ENCODE measurements at regions not wholly inside any gene's neighbourhood (a gene's known extent, or its start where the extent isn't known, plus 50 kb on each side); places are given as distances from the start of the nearest gene placed in this dataset.
"Not testable (repeated sequence)": the region's sequence is repeated elsewhere in the genome, so short reads cannot be mapped to it uniquely, and the experiment has no call there.

DNA sequence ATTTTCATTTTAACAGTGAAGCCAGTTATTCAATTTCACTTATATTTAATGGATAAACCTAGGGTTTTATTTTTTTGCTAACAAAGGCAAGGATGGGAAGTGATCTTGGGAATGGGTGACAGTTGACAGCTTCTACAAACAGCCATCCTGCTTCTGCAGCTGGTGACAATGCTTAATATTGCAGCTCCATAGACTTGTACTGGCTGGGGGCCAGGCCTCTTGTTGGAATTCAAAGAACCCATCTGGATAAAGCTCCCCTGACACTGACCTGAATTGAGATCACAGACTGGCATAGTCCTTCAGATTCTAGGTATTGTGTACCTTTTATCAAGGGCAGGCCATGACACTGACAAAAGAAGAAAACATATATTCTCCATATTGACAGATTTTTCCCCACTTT lies 664.6 kb upstream of the FOXG1 start:
- no peak for DNase-seq (ENCODE audit: low read depth in 2 of 2)

DNA sequence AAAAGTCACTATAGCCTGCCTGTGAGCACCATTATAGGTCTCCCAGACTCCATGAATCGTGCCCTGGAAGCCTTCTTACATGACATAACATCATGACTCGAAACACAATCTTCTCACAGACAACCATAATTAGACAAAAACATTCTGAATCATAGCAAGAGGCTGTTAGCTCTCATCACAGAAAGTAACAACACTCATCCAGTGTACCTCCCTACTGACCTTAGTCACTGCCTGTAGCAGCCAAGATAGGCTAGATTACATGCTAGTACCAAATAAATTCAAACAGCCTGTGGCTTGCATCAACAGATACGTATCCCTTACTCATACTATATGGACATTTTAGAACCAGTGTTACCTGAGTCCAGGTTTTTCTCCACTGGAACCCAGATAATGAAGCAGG lies 663.8 kb upstream of the FOXG1 start:
- no peak for DNase-seq (ENCODE audit: low read depth in 2 of 2)

DNA sequence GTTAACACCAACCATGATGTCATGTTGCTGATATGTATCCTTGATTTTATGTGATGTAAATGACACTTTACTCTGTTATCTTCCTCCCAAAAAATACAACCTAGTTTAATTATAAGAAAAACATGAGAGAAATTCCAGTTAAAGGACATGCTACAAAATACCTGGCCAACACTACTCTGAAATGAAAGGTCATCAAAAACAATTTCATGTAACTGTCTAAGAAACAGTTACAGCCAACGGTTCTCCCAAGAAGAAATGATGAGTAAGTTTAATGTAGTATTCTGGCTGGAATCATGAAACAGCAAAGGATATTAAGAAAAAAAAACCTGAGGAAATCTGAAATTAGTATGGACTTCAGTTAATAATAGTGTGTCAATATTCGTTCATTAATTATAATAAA lies 653.3 kb upstream of the FOXG1 start:
- DNase-seq (ENCODE audit: low read depth in 2 of 2) = no peak

DNA sequence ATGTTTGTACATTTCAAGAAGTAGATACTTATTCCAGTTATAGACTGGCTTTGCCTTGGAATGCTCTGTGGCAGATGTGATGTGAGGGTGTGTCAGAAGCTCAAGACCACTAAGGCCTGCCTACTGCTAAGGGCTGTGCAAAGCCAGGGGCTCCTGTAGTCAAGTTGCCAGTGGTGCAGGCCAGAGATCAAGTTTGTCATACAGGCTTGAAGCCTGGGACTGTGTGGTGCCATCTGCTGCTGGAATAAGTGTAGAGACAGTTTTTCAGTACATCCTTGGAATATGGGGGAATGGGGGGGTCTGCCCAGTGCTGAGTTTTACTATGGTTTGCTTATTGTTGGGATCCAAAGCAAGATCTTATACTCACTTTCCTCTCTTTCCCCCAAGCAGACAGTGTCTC lies 649.9 kb upstream of the FOXG1 start:
- DNase-seq (ENCODE audit: low read depth in 2 of 2) = no peak

DNA sequence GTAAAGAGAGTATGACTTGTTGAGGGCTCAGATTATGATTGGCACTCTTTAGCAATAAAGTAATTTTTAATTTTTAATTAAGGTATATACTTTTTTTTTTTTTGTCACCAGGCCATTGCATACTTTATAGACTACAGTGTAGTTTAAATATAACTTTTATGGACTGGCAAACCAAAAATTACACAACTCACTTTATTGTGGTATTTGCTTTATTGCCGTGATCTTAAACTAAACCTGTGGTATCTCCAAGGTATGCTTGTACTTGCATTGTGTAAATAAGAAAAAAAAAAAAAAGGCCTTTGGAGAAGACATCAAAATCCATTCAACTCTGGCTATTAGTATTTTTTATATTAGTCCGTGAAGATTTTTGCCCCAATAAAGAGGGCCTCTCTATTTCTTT lies 646.7 kb upstream of the FOXG1 start:
- DNase-seq (ENCODE audit: low read depth in 2 of 2) = no peak

DNA sequence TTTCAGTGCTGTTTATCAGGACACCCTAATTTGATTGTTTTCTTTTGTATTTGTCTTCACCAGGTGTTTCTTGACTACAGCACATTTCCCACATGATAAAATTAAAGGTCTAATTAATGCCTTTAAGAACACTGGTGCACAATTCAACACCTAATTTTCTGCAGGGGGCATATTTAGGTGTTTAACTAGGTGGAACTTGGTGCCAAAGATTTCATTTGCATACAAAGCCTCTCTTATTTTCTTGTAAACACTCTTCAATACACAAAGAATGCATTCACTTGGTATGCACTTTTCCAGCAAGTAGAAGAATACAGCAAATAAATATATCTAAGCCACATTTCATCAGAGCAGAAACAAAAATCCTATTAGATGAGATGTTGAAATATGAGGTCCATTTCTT lies 646.2 kb upstream of the FOXG1 start:
- no peak for DNase-seq (ENCODE audit: low read depth in 2 of 2)

DNA sequence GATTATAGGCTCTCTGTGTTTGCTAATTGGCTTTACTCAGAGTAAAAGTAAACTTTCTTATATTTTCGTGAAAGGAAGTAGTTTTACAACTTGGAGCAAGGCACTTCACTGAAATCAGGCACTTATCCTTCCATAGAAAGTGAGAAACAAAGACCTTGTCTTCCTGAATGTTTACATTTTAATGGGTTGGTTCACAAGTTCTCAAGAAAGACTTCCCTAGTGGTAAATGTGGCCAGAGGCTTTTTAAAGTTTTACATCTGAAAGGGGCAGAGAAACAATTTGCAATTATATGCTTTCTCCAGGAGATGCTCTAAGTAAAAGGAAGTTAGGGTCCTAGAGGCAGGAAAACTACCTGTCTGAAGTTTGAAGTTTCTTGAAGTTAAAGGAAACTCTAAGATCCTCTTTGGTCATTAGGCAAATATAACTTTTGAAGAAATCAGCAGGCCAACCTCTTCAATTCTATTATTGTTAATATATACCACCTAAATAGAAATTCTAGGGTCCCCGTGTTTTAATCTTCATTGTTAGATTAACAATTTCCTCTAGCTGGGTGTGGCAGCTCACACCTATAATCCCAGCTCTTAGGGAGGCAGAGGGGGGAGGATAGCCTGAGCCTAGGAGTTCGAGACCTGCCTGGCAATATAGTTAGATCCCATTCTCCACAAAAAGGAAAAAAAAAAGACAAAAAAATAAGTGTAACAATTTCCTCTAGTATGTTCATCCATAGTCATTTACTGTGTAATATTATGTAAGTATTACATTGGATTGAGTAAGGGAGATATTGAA lies 644.9 kb upstream of the FOXG1 start:
- DNase-seq (ENCODE audit: low read depth in 2 of 2) = no peak

DNA sequence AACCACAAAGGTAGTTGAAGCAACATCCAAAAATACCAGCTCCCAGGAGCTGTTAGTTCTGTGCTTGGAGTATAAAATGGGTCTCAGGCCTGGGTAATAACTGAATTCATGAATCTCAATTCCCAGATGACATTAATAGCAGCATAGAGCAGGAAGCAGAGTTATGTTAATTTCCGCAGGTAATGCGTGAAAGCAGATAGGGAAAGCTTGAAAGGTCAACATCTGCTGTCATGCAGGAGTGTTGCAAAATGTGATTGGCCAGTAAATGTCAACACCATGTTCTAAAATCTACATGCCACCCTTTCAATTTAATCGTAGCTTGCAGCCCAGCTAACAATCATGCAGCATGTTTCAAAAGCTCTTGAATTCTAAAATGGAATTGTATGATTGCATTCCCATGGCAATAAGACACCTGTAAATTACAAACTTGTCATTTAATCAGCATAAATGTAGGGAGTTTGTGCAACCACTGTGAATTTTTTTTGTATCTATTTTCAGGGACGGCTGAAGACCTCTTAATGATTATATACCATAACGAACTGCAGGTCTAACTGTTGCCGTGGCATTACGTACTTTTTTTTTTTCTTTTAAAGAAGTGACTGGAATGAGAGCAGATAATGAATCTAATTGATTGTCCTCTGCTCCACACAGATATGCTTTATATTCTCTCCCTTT lies 635.8 kb upstream of the FOXG1 start:
- DNase-seq (ENCODE audit: low read depth in 2 of 2) = no peak

DNA sequence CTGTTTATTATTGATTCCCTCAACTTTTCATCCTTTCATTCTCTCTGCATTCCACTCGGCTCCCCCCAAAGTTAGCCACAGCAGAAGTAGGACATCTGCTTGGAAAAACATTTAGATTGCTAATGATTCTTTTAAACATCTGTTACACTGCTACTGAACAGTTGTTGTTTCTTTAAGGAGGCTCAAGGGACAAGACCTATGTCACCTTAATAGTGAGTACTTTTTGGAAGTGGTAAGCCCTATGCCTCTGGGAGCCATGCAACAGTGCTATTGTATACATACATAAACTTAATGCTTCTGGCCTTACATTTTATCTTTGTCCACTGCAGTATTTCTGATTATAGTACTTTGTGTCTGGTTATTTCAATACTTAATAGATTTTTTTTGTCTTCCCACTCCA lies 628.2 kb upstream of the FOXG1 start:
- DNase-seq (ENCODE audit: low read depth in 2 of 2) = no peak

DNA sequence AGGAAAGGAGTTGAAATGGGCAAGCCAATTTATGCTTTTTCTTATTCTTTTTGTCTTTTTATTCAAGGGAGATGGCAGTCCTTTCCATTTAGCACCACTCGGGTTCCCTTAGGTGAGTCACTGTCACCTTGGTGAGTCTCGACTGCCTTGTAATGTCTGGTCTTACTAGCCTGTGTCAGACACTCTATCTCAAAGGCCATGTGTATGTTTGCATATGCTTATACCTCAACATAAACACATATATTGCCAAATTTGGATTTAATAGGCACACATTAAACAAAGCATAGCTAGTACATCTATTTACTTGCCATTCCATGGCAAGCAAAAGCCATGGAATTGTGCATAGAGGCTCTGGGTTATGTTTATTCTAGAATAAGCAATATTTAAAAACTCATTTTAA lies 624.9 kb upstream of the FOXG1 start:
- no peak for DNase-seq (ENCODE audit: low read depth in 2 of 2)

DNA sequence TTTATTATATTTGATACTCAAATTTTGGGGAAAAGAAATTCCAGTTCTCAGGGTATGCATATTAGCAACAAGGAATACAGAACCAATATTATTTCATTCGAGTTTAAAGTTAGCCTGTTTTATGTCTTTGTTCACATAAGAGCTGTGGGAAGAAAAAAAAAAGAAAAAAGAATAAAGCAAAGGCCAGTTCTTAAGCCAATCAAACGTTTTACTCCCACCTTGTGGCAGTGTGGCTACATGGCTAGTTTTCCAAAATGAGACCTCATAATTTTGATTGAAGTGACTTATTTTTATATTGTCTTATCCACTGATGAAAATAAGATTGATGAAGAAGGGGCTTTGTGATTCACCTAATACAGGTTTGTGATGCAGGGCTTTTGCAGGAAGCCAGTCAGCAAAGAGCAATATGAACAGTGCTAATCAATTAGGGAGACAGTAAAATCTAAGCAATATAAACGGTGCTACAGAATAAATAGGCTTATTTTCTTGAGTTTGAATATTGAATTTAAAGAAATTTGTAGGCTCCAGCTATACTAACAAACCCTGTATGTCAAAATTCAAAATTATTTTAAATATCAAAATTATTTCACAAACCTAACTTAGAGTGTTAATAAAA lies 624.1 kb upstream of the FOXG1 start:
- DNase-seq (ENCODE audit: low read depth in 2 of 2) = no peak

DNA sequence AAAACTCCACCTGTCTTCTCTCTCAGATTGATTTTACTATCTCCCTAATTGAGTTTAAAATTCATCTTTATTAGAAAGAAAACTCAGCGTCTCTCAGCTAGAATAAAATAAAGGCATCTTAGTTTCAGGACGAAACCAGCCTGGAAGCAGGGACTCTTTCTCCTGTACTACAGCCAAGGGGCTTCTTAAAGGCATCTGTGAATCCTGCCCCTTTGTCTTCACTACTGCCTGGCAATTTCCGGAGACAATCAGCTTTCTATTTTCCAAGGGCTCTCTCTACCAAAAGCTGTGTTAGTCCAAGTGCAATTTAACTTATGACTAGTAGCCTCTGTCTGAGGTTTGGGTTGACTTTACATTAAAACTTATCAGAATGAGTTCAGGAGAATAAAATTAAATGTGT lies 623.3 kb upstream of the FOXG1 start:
- DNase-seq (ENCODE audit: low read depth in 2 of 2) = no peak

DNA sequence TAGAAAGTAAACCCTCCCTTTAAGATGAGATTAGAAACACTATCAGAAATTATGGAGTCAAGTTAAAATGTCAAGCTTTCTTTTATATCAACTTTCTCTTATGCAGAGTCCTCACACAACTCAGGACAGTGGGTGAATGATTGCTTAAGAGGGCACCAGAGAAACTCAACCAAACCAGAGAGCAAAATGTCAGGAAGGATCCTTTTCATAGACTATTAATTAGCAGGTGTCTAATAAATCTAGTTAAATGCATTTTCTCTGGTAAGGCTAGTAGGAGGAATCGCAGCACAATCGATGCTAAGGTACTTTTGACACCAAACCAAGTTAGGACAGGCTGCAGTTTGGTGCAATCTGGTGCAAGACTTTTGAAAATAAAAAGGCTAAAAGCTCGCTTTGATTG lies 614.7 kb upstream of the FOXG1 start:
- DNase-seq (ENCODE audit: low read depth in 2 of 2) = no peak

DNA sequence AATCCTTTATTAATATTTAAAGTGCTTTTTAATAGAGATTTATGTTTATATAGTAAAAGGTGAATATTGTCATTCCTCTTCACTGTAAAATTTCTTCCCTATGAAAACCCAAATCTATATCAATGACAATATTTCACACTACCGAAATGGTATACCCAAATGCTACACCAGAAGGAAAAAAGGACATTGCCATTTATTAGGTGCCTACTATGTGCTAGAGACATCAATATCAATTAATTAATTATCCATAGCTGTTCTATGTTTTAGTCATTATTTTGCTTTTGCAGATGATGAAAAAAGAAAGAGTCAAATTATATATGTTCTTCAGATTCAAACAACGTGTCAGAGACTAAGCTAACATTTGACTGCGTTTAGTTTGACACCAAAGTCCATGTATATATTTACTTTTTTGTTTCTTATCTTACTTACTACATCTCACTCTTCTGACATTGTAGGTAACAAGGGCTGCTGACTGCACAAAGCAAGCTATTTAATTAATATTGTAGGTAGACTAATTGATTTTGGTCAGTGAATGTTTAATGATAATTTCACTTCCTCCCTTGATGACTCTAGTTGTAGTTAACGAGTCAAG lies 614.0 kb upstream of the FOXG1 start:
- no peak for DNase-seq (ENCODE audit: low read depth in 2 of 2)

DNA sequence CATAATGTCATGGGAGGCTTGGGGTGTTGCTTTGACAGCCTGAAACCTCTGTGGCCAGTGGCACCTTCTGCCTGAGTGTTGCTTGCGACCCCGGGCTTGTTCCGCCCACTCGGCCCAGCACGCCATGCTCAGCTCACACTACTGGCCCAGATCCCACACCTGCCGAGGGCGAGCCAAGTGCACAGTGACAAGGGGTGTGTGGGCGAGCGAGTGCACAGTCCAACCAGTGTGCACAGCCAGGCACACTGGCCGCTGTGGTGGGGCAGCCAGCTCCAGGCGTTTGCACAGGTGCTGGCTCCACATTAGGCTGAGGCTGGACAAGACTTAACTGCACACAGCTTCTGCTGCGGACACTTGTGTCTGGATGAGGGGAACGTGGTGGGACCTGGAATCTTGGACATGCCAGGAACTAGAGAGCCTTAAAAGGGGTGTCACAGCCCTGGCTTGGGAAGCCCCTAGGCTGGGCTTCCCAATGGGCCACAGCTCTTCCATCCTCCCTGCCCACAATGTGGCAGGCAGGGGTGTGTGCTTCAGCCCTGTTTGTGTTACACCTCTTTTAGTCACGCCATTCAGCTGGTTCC lies 609.2 kb upstream of the FOXG1 start:
- no peak for DNase-seq (ENCODE audit: low read depth in 2 of 2)

DNA sequence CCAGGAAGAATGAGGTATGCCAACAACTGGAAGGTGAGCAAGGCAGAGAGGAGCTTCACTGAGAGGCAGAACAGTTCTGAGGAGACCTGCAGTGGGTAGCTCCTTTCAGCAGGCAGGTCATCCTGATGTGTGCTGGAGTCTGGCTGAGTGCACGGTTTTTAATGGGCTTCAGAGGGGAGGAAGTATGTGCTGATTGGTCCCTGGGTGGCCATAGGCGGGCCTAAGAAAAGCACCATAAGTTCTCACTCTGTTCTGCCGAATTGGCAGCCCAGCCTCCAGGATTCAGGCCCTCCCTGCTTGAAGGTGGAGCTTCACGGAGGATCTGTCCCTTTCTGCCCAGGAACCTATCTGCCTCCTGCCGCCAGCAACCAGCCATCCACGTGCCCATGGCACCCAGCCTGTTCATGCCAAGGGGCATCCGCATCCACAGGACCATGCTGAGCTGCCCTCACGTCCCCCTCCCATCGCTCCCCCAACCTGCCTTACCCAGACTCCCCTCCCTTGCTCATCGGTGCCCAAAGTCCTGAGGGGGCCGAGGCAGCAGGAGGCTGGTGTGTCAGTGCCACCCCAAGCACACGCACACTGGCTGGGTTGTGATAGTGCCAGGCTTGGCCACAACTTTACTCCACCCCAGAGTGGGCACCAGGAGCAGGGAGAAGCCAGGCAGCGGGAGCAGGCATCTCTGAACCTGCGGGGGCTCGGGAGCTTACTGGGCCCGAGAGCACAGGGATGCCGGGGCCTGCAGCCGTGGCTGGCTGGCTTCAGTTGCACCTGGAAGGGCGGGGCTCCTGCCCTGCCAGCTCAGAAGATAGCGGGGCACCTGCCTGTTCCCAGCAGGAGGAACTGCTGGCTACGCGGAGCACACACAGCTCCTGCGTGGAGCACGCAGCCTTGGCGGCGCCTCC lies 608.4 kb upstream of the FOXG1 start:
- no peak for DNase-seq (ENCODE audit: low read depth in 2 of 2)

DNA sequence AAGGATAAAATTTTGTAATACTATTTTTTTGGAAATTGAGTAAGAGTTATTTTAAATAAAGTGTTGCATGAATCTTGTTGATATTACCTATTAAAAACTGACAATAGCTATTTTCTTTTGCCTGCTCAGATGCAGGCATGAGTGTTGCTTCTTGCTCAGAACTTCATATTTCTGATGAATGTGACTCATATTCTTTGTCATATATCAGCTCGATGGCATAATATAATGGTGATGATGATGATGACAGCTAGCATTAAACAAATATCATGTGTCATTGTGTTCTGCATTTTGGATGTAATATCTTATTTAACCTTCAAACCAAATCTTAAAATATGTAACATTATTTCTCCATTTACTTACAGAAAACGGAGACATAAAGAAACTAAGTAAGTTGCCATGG lies 605.5 kb upstream of the FOXG1 start:
- DNase-seq (ENCODE audit: low read depth in 2 of 2) = no peak

DNA sequence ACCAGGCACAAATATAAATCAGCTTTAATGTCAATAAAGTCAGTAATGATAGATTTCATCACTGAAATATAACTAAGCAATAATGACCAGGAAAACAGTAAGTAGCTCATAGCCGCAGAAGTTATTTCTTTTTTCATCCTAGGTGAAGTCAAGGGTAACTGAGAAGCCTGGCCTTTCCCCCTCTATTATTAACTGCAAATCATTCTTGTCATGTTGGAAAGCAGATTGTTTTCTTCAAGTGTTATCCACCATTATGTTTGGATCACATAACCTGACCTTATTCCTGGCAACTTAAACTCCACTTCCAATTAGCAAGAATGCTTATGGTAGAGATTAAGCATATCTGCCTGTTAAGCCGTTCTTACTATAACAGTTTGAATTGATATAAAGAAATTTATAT lies 603.4 kb upstream of the FOXG1 start:
- no peak for DNase-seq (ENCODE audit: low read depth in 2 of 2)

DNA sequence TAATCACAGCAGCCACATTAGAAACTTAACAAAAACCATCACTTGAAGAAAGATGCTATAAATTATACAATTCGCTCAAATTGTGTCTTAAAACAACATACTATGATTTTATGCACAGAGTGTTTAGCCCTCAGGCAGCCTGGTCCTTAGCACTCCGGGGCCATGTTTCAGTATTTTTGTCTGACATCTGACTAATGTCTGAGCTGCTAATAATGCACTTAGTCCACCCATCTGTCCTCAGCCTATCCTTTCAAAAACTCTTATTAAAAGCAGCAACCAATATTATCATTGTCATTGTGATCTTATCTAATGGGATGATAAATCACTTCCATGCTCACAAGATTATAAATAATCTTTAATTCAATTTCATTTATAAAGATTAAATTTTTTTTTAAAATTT lies 602.7 kb upstream of the FOXG1 start:
- DNase-seq (ENCODE audit: low read depth in 2 of 2) = no peak

DNA sequence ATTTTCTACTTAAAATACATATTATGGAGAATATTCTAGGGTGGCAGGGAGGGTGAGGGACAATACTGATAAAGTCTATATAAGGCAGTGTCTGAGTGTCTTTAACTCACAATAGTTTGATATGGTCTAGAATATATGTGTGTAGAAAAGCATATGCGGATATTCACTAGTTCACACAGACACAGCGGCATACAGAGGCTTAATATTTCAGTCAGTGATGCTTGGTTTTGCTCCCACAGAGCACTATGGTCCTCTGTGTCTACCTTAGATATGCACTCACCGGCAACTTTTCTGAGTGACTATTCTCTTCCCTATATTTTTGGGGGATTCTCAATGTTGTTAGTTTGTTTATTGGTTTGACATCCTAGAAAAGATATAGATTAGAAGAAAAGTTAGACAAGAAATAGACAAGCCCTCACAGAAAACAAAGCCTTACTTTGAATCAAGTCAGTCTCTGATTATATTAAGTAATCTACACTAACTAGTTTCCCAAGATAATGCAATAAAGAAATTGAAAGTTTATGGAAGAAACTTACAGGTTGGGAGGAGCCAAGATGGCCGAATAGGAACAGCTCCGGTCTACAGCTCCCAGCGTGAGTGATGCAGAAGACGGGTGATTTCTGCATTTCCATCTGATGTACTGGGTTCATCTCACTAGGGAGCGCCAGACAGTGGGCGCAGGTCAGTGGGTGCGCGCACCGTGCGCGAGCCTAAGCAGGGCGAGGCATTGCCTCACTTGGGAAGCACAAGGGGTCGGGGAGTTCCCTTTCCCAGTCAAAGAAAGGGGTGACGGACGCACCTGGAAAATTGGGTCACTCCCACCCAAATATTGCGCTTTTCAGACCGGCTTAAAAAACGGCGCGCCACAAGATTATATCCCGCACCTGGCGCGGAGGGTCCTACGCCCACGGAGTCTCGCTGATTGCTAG lies 578.4 kb upstream of the FOXG1 start:
- not testable (repeated sequence) for DNase-seq (ENCODE audit: low read depth in 2 of 2)
